ENCODE measurements at regions not wholly inside any gene's neighbourhood (a gene's known extent, or its start where the extent isn't known, plus 50 kb on each side); places are given as distances from the start of the nearest gene placed in this dataset.

- TF ChIP-seq POLR2A (IDR thresholded peaks at IDR 0.05) (no peak), CTCF (IDR thresholded peaks at IDR 0.05) (no peak)
Observed at GRCh38 chr15:61479613-61480012, 250.5 kb upstream of the RORA start.
